ENCODE measurements at regions not wholly inside any gene's neighbourhood (a gene's known extent, or its start where the extent isn't known, plus 50 kb on each side); places are given as distances from the start of the nearest gene placed in this dataset.

DNA sequence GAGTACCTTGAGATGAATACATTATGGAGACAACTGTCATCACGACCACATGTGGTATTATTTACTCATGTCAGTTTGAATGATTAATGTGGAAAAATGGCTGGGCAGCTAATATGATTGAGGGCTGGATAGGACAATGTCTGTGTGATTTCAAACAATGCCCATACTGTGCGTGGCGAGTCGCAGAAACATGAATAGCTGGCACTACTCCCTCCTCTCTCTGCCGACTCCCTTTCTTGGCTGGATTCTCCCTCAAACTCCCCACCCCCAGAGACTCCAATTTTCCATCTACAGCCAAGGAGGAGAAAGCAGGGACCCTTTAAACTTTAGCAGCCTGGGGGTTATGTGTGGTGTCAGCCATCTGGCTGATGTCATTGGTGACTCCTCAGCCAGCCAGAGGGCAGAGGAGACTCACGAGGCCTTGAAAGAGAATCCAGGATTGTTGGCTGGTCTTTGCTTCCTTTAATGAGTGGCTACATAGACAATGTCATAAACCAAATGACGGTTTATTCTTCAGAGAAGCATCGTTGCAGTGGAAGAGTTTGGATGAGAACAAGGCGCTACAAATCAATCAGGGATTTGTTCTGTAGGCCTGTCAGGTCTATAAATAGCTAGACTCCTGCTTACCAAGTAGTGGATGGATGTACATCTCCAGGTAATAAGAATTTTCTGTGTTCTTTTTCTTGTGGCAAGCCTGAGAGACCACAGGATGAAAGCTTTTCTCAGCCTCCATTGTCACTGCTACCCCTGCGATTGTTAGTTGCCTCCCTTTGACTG, 165.6 kb downstream of the DLEU7 start:
- Histone ChIP-seq H3K27me3 (replicated peaks; ENCODE audit: control insufficient read depth, insufficient read depth, low read length, poor library complexity, severe bottlenecking) (no peaks in the 10 kb centered on the region), H3K9me3 (ENCODE audit: control insufficient read depth, low read length) (no peaks in the 10 kb centered on the region), H3K36me3 (ENCODE audit: control insufficient read depth, insufficient read depth, low read length) (no peaks in the 10 kb centered on the region), H3K27ac (ENCODE audit: insufficient read depth, low read length, poor library complexity, severe bottlenecking) (no peak overlapping the region), H3K4me3 (ENCODE audit: insufficient read depth, low read depth, low read length, poor library complexity, severe bottlenecking) (no peak overlapping the region), H3K4me1 (ENCODE audit: control insufficient read depth, insufficient read depth, low read length, poor library complexity, severe bottlenecking) (no peaks in the 10 kb centered on the region)
- no peak for DNase-seq

DNA sequence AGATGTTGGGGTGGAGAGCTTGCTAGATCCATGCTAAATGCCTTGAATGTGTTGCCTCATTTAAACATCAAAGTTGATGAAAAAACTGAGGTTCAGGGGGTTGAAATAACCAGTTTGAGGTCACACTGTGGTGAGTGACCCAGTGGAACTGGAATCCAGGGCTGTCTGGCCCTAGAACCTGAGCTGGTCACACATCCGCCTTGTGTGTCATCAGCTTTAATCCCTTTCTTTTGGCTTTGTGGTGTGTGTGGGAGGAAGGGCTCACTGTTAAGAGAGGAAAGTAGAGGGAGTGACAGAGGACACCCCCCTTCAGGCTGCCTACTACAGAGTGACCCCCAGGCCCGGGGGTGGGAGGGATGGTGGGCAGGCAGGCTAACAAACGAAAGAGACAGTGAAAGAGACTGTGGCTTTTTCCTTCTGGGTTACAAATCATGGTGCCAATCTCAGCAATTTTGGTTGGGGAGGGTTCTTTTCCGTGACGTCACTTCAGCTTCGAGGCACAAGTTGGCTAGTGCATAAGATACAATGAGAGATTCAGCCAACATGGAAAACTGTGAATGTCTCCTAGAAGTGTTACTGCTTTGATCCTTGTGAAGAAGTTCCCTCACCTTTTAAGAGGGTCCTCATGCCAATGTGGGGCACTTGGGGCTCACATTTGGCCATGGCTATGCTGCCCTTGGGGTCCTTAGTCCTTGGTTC, 164.9 kb downstream of the DLEU7 start:
- Histone ChIP-seq H3K27ac (ENCODE audit: insufficient read depth, low read length, poor library complexity, severe bottlenecking) (no peak overlapping the region), H3K4me1 (ENCODE audit: control insufficient read depth, insufficient read depth, low read length, poor library complexity, severe bottlenecking) (no peaks in the 10 kb centered on the region), H3K9me3 (ENCODE audit: control insufficient read depth, low read length) (no peaks in the 10 kb centered on the region), H3K27me3 (replicated peaks; ENCODE audit: control insufficient read depth, insufficient read depth, low read length, poor library complexity, severe bottlenecking) (no peaks in the 10 kb centered on the region), H3K4me3 (ENCODE audit: insufficient read depth, low read depth, low read length, poor library complexity, severe bottlenecking) (no peak overlapping the region), H3K36me3 (ENCODE audit: control insufficient read depth, insufficient read depth, low read length) (no peaks in the 10 kb centered on the region)
- no peak for DNase-seq

DNA sequence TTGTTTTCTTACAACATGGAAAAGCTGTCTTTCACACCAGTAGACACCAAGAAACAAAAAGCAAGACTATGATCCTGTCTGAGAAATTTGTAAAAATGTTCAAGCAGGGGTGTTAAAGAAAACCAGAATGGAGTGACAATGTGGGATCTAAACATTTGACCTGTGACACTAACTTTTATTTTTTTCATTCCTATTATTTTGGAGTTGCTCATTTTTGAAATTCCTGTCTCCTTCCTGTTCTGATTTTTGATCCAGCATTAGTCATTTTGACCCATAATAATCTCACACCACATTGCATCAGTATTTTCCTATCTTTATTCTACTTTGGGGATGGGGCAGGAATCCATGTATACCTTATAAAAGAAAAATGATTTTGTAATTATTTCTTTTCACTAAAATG, 164.2 kb downstream of the DLEU7 start:
- no peaks in the 10 kb centered on the region for H3K9me3 ChIP-seq (ENCODE audit: control insufficient read depth, low read length)
- H3K27ac ChIP-seq (ENCODE audit: insufficient read depth, low read length, poor library complexity, severe bottlenecking) = no peak overlapping the region
- H3K36me3 ChIP-seq (ENCODE audit: control insufficient read depth, insufficient read depth, low read length) = no peaks in the 10 kb centered on the region
- H3K4me1 ChIP-seq (ENCODE audit: control insufficient read depth, insufficient read depth, low read length, poor library complexity, severe bottlenecking) = no peaks in the 10 kb centered on the region
- H3K4me3 ChIP-seq (ENCODE audit: insufficient read depth, low read depth, low read length, poor library complexity, severe bottlenecking) = no peak overlapping the region
- DNase-seq = no peak
- no peaks in the 10 kb centered on the region for H3K27me3 ChIP-seq (replicated peaks; ENCODE audit: control insufficient read depth, insufficient read depth, low read length, poor library complexity, severe bottlenecking)

DNA sequence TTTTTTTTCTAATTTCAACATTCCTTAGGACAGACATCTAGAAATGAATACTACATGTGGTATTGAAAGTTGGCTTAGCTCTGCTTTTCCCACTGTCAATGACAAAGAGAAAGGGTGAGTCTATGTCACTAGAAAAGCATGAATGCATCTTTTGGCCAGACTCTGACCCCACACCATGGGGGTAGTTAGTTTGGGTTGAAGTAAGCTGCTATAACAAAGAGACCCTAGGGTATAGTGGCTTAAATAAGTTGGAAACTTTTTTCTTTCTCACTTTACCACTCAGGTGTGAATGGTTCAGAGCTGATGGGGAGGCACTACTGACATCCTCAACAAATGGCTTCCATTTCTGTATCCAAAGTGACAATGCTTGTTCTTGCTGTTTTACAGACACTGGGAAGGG, 161.5 kb downstream of the DLEU7 start:
- Histone ChIP-seq H3K9me3 (ENCODE audit: control insufficient read depth, low read length) (no peaks in the 10 kb centered on the region), H3K36me3 (ENCODE audit: control insufficient read depth, insufficient read depth, low read length) (no peaks in the 10 kb centered on the region), H3K4me1 (ENCODE audit: control insufficient read depth, insufficient read depth, low read length, poor library complexity, severe bottlenecking) (no peaks in the 10 kb centered on the region), H3K4me3 (ENCODE audit: insufficient read depth, low read depth, low read length, poor library complexity, severe bottlenecking) (no peak overlapping the region), H3K27me3 (replicated peaks; ENCODE audit: control insufficient read depth, insufficient read depth, low read length, poor library complexity, severe bottlenecking) (no peaks in the 10 kb centered on the region), H3K27ac (ENCODE audit: insufficient read depth, low read length, poor library complexity, severe bottlenecking) (no peak overlapping the region)
- DNase-seq = no peak

DNA sequence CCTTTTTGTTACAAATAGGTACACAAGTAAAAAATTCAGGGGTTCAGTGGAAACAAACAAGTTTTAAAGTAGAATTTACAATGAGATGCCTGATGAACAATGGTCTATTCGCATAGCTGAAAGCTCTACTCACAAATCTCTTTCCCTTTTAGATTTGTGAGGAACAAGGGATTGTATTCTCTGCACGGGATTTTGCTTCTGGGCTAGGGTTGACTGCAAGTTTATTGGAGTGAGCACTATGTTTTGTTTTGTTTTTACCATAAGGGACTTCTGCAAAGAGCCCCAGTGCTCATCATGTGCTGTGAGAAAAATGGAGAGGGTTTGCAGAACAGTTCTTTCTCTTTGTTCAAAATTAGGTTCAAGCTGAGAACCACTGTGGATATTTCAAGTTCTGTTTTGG, 160.5 kb downstream of the DLEU7 start:
- Histone ChIP-seq H3K9me3 (ENCODE audit: control insufficient read depth, low read length) (no peaks in the 10 kb centered on the region), H3K27ac (ENCODE audit: insufficient read depth, low read length, poor library complexity, severe bottlenecking) (no peak overlapping the region), H3K27me3 (replicated peaks; ENCODE audit: control insufficient read depth, insufficient read depth, low read length, poor library complexity, severe bottlenecking) (no peaks in the 10 kb centered on the region), H3K36me3 (ENCODE audit: control insufficient read depth, insufficient read depth, low read length) (no peaks in the 10 kb centered on the region), H3K4me3 (ENCODE audit: insufficient read depth, low read depth, low read length, poor library complexity, severe bottlenecking) (no peak overlapping the region), H3K4me1 (ENCODE audit: control insufficient read depth, insufficient read depth, low read length, poor library complexity, severe bottlenecking) (no peaks in the 10 kb centered on the region)
- no peak for DNase-seq

DNA sequence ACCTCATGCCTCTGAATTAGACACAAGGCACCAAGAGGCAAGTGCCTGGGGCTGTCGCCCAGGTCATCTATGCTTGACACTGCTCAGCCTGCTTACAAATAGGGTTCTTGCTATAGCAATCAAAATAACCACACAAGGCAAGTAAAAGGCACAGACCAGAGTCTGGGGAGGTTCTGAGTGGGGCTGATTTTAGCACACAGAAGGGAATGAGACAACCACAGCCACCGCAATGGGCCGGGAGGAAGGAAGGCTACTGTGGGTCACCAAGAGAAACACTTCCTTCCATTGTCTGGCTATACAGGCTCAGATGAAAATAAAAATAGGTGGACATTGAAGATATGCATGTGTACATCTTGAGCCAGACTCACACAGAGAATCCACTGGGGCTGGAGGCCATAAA, 159.1 kb downstream of the DLEU7 start:
- no peaks in the 10 kb centered on the region for H3K27me3 ChIP-seq (replicated peaks; ENCODE audit: control insufficient read depth, insufficient read depth, low read length, poor library complexity, severe bottlenecking)
- no peak overlapping the region for H3K27ac ChIP-seq (ENCODE audit: insufficient read depth, low read length, poor library complexity, severe bottlenecking)
- H3K4me3 ChIP-seq (ENCODE audit: insufficient read depth, low read depth, low read length, poor library complexity, severe bottlenecking) = no peak overlapping the region
- H3K9me3 ChIP-seq (ENCODE audit: control insufficient read depth, low read length) = no peaks in the 10 kb centered on the region
- no peak for DNase-seq
- no peaks in the 10 kb centered on the region for H3K4me1 ChIP-seq (ENCODE audit: control insufficient read depth, insufficient read depth, low read length, poor library complexity, severe bottlenecking)
- no peaks in the 10 kb centered on the region for H3K36me3 ChIP-seq (ENCODE audit: control insufficient read depth, insufficient read depth, low read length)

DNA sequence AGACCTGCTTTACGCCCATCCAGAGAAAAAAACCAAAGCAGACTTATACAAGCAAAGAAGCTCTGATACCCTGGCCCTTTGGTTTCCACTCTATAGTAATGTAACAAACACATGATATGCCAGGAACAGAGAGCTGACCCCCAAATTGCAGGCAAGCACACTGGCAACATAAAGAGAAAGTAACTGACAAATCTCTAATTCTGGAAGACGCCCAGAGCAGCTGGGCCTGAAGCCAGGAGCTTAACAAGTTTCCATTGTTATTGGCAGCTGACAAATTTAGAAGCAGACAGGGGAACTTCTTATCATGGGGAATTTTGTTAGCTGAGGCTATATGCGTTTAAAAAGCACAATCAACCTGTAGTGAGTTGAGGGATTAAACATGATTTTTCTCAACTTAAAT, 158.0 kb downstream of the DLEU7 start:
- H3K27me3 ChIP-seq (replicated peaks; ENCODE audit: control insufficient read depth, insufficient read depth, low read length, poor library complexity, severe bottlenecking) = no peaks in the 10 kb centered on the region
- H3K27ac ChIP-seq (ENCODE audit: insufficient read depth, low read length, poor library complexity, severe bottlenecking) = no peak overlapping the region
- no peaks in the 10 kb centered on the region for H3K4me1 ChIP-seq (ENCODE audit: control insufficient read depth, insufficient read depth, low read length, poor library complexity, severe bottlenecking)
- no peak for DNase-seq
- H3K4me3 ChIP-seq (ENCODE audit: insufficient read depth, low read depth, low read length, poor library complexity, severe bottlenecking) = no peak overlapping the region
- no peaks in the 10 kb centered on the region for H3K9me3 ChIP-seq (ENCODE audit: control insufficient read depth, low read length)
- no peaks in the 10 kb centered on the region for H3K36me3 ChIP-seq (ENCODE audit: control insufficient read depth, insufficient read depth, low read length)

DNA sequence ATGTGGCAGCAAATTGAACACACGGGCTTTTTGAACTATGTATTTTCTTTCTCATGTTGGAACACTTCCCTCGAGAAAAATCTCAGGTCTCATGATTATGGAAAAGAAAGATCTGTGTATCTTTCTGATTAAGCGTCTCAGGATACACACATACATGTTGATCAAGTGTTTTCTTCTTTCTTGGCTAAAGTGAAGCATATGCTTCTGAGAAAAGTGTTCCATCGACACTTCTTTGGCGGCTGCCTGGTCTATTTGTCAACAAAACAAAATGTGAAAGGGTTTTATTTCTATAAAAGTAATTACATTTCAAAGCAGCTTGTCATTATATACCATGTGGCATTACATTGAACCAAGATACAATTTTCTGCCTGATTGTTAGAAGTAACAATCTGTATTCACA, 157.5 kb downstream of the DLEU7 start:
- Histone ChIP-seq H3K27me3 (replicated peaks; ENCODE audit: control insufficient read depth, insufficient read depth, low read length, poor library complexity, severe bottlenecking) (no peaks in the 10 kb centered on the region), H3K4me1 (ENCODE audit: control insufficient read depth, insufficient read depth, low read length, poor library complexity, severe bottlenecking) (no peaks in the 10 kb centered on the region), H3K27ac (ENCODE audit: insufficient read depth, low read length, poor library complexity, severe bottlenecking) (no peak overlapping the region), H3K36me3 (ENCODE audit: control insufficient read depth, insufficient read depth, low read length) (no peaks in the 10 kb centered on the region), H3K9me3 (ENCODE audit: control insufficient read depth, low read length) (no peaks in the 10 kb centered on the region), H3K4me3 (ENCODE audit: insufficient read depth, low read depth, low read length, poor library complexity, severe bottlenecking) (no peak overlapping the region)
- no peak for DNase-seq

DNA sequence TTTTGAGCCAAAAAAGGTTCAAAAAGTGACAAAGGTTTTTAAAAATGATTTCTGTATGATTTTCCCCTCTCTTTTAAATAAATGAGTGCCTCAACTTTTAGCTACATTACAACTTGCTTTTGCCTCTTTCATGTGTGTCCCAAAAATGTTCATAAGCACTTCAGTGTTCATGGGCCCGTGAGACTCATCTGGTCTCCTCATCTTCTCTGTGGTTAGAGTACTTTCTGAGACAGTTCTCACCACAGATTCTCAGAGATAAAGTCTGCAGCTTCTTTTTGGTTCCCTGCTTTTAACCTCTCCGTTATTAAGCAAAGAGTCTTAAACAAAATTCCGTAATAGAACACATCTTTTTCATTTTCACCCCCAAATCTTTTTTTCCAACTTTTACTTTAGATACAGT, 156.9 kb downstream of the DLEU7 start:
- H3K9me3 ChIP-seq (ENCODE audit: control insufficient read depth, low read length) = no peaks in the 10 kb centered on the region
- no peak overlapping the region for H3K4me3 ChIP-seq (ENCODE audit: insufficient read depth, low read depth, low read length, poor library complexity, severe bottlenecking)
- no peaks in the 10 kb centered on the region for H3K27me3 ChIP-seq (replicated peaks; ENCODE audit: control insufficient read depth, insufficient read depth, low read length, poor library complexity, severe bottlenecking)
- no peaks in the 10 kb centered on the region for H3K4me1 ChIP-seq (ENCODE audit: control insufficient read depth, insufficient read depth, low read length, poor library complexity, severe bottlenecking)
- no peaks in the 10 kb centered on the region for H3K36me3 ChIP-seq (ENCODE audit: control insufficient read depth, insufficient read depth, low read length)
- no peak for DNase-seq
- H3K27ac ChIP-seq (ENCODE audit: insufficient read depth, low read length, poor library complexity, severe bottlenecking) = no peak overlapping the region

DNA sequence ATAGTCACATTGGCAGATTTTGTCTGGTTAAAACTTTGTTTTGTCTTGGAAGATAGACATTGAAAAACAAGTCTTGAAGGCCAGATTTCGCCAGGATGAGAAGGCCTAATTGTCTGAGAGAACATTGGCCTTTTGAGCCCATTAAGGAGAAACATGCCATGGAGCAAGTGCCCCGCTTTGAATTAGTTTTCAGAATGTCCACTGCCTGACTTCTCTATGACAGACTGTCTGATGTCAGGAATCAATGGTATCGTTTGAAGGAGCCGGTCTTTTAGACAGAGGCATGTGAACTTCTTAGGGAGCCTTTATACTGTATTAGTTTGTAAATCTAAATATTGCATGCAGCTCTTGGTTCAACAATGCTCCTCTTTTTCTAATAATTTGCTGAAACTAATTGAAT, 155.9 kb downstream of the DLEU7 start:
- Histone ChIP-seq H3K27ac (ENCODE audit: insufficient read depth, low read length, poor library complexity, severe bottlenecking) (no peak overlapping the region), H3K4me3 (ENCODE audit: insufficient read depth, low read depth, low read length, poor library complexity, severe bottlenecking) (no peak overlapping the region), H3K27me3 (replicated peaks; ENCODE audit: control insufficient read depth, insufficient read depth, low read length, poor library complexity, severe bottlenecking) (no peaks in the 10 kb centered on the region), H3K9me3 (ENCODE audit: control insufficient read depth, low read length) (no peaks in the 10 kb centered on the region), H3K4me1 (ENCODE audit: control insufficient read depth, insufficient read depth, low read length, poor library complexity, severe bottlenecking) (no peaks in the 10 kb centered on the region), H3K36me3 (ENCODE audit: control insufficient read depth, insufficient read depth, low read length) (no peaks in the 10 kb centered on the region)
- no peak for DNase-seq

All from effector memory CD4-positive, alpha-beta T cell (primary cell).